OCI-LY3 (cell line): ENCODE measurements at regions not wholly inside any gene's neighbourhood (a gene's known extent, or its start where the extent isn't known, plus 50 kb on each side); places are given as distances from the start of the nearest gene placed in this dataset.

Experiments
- H2AFZ ChIP-seq: fragments of 200-600, 300-600 bp; shearing (Covaris generic); 2 replicates; pipeline ENCODE4 v1.6.0; 2014; ENCODE audit warnings: antibody characterized with exemption, low read depth, low read length
- H3K27ac ChIP-seq: fragments of 200-600, 300-600 bp; sonication (generic); 2 replicates; pipeline ENCODE4 v1.5.1; 2014; ENCODE audit warnings: mild to moderate bottlenecking, low read length, moderate library complexity, mixed read lengths
- H3K27me3 ChIP-seq: fragments of 200-600, 300-600 bp; sonication (generic); 2 replicates; pipeline ENCODE4 v1.6.1; 2014; ENCODE audit warnings: low read depth, low read length, mixed read lengths
- H3K36me3 ChIP-seq: fragments of 200-600, 300-600 bp; sonication (generic); replicated peaks from 2 replicates; pipeline ENCODE3; 2014; ENCODE audit warnings: low read depth, low read length, mixed read lengths
- H3K4me1 ChIP-seq: fragments of 300-600, 200-600 bp; sonication (generic); 2 replicates; pipeline ENCODE4 v1.6.1; 2014; ENCODE audit warnings: low read length, mixed read lengths
- H3K4me2 ChIP-seq: fragments of 200-600, 300-600 bp; sonication (generic); 2 replicates; pipeline ENCODE4 v1.6.1; 2014; ENCODE audit warnings: low read length, mixed read lengths
- H3K4me3 ChIP-seq: fragments of 300-600, 200-600 bp; sonication (generic); 2 replicates; pipeline ENCODE4 v1.5.1; 2014; ENCODE audit warnings: antibody characterized with exemption, mild to moderate bottlenecking, low read length, moderate library complexity
- H3K79me2 ChIP-seq: fragments of 300-600, 200-600 bp; shearing (Covaris generic); 2 replicates; pipeline ENCODE4 v1.6.1; 2014; ENCODE audit warnings: mild to moderate bottlenecking, low read length, mixed read lengths
- H3K9ac ChIP-seq: fragments of 300-600, 200-600 bp; shearing (Covaris generic); 2 replicates; pipeline ENCODE4 v1.6.0; 2014; ENCODE audit warnings: mild to moderate bottlenecking, low read length, moderate library complexity
- H3K9me3 ChIP-seq: fragments of 200-600, 300-600 bp; shearing (Covaris generic); 2 replicates; pipeline ENCODE4 v1.6.1; 2014; ENCODE audit warnings: low read length, mixed read lengths; ENCODE audit not compliant: insufficient read depth
- H4K20me1 ChIP-seq: fragments of 200-600, 300-600 bp; sonication (generic); 2 replicates; pipeline ENCODE4 v1.6.1; 2016; ENCODE audit warnings: low read length, mixed read lengths; ENCODE audit not compliant: insufficient read depth
- CTCF ChIP-seq: fragments of 200-600, 300-600 bp; sonication (generic); IDR thresholded peaks from 2 replicates; pipeline ENCODE4 v1.5.1; 2014; ENCODE audit warnings: antibody characterized with exemption, low read length, low read depth
- EZH2phosphoT487 ChIP-seq: fragments of 200-600 bp; shearing (Covaris generic); IDR thresholded peaks from 2 replicates; pipeline ENCODE4 v1.6.1; 2018; ENCODE audit warnings: antibody characterized with exemption, mixed run types, low read depth

GRCh38 chr10:125533866-125534265 lies 149.1 kb downstream of the TEX36 start:
- no peaks in the 10 kb centered on the region for H3K27me3 ChIP-seq
- H3K4me3 ChIP-seq, result no peak overlapping the region
- H3K79me2 ChIP-seq, result no peaks in the 10 kb centered on the region
- H3K4me1 ChIP-seq, result no peaks in the 10 kb centered on the region
- no peak overlapping the region for H2AFZ ChIP-seq
- H3K4me2 ChIP-seq, result no peak overlapping the region
- no peaks in the 10 kb centered on the region for H3K9me3 ChIP-seq
- H3K27ac ChIP-seq, result no peak overlapping the region
- H3K36me3 ChIP-seq, result no peaks in the 10 kb centered on the region
- no peak for TF ChIP-seq CTCF
- no peak for TF ChIP-seq EZH2phosphoT487
- H3K9ac ChIP-seq, result no peak overlapping the region
- no peaks in the 10 kb centered on the region for H4K20me1 ChIP-seq

GRCh38 chr10:125531465-125531864 lies 151.5 kb downstream of the TEX36 start:
- Histone ChIP-seq H3K4me2 (no peak overlapping the region), H2AFZ (no peak overlapping the region), H3K4me3 (no peak overlapping the region), H3K9ac (no peak overlapping the region), H3K79me2 (no peaks in the 10 kb centered on the region), H3K4me1 (no peaks in the 10 kb centered on the region), H3K27me3 (no peaks in the 10 kb centered on the region), H3K36me3 (no peaks in the 10 kb centered on the region), H4K20me1 (no peaks in the 10 kb centered on the region), H3K9me3 (no peaks in the 10 kb centered on the region), H3K27ac (no peak overlapping the region)
- TF ChIP-seq EZH2phosphoT487 (no peak), CTCF (no peak)

- Histone ChIP-seq H3K9me3 (no peaks in the 10 kb centered on the region), H3K4me2 (no peak overlapping the region), H3K4me3 (no peak overlapping the region), H2AFZ (no peak overlapping the region), H3K9ac (no peak overlapping the region), H3K27ac (no peak overlapping the region), H4K20me1 (no peaks in the 10 kb centered on the region), H3K27me3 (no peaks in the 10 kb centered on the region), H3K79me2 (no peaks in the 10 kb centered on the region), H3K36me3 (no peaks in the 10 kb centered on the region), H3K4me1 (no peaks in the 10 kb centered on the region)
- TF ChIP-seq EZH2phosphoT487, result no peak
- no peak for TF ChIP-seq CTCF
Observed at GRCh38 chr10:125523347-125523746, 159.6 kb downstream of the TEX36 start.

- H3K4me3 ChIP-seq, result no peak overlapping the region
Observed at GRCh38 chr10:125521721-125522680, 161.0 kb downstream of the TEX36 start.

More at GRCh38 chr10:125521721-125522680, 161.0 kb downstream of the TEX36 start:
- H3K4me2 ChIP-seq, result 0 out of 2 replicates have a peak overlapping the region, but pooled peaks have one; percentile 4
- H4K20me1 ChIP-seq, result no peaks in the 10 kb centered on the region
- H3K4me1 ChIP-seq, result no peaks in the 10 kb centered on the region
- no peaks in the 10 kb centered on the region for H3K36me3 ChIP-seq
- no peak overlapping the region for H2AFZ ChIP-seq
- H3K79me2 ChIP-seq, result no peaks in the 10 kb centered on the region
- no peaks in the 10 kb centered on the region for H3K27me3 ChIP-seq
- TF ChIP-seq CTCF (peak; percentile 40), EZH2phosphoT487 (no peak)
- no peak overlapping the region for H3K9ac ChIP-seq
- no peaks in the 10 kb centered on the region for H3K9me3 ChIP-seq
- H3K27ac ChIP-seq, result no peak overlapping the region
